ENCODE measurements at regions not wholly inside any gene's neighbourhood (a gene's known extent, or its start where the extent isn't known, plus 50 kb on each side); places are given as distances from the start of the nearest gene placed in this dataset.
A peak's percentile ranks its signal among the peaks of the same experiment; 100 is the strongest.

- Histone ChIP-seq H3K4me3 (no peak overlapping the region), H4K20me1 (no peaks in the 10 kb centered on the region), H3K4me2 (no peak overlapping the region), H3K27ac (no peak overlapping the region), H3K9me3 (no peaks in the 10 kb centered on the region), H3K9ac (no peak overlapping the region), H3K36me3 (no peaks in the 10 kb centered on the region), H3K4me1 (no peaks in the 10 kb centered on the region), H3K27me3 (no peaks in the 10 kb centered on the region)
- no peak for TF ChIP-seq Cebpa-rat (IDR thresholded peaks at IDR 0.05)
Observed at GRCh38 chr21:35940074-35940927, 120.0 kb downstream of the SETD4 start.

DNA sequence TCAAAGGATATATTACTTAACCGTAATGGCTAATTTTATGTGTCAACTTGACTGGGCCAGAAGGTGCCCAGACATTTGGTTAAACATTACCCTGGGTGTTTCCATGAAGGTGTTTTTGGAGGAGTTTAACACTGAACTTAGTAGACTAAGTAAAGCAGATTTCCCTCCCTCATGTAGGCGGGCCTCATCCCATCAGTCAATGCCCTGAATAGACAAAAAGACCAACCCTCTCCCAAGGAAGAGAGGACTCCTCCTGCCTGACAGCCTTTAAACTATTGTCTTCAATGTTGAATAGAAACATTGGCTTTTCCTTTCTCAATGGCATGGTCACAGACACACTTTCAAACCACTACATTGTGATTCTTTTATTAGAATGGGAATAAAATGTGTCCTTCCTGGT is 121.9 kb downstream of the SETD4 start:
- Histone ChIP-seq H3K4me1 (peaks cover 5% of the 10 kb centered on the region; the same call in 1 of the 2 replicates), H3K9ac (no peak overlapping the region), H3K4me2 (no peak overlapping the region), H4K20me1 (no peaks in the 10 kb centered on the region), H3K27me3 (no peaks in the 10 kb centered on the region), H3K36me3 (no peaks in the 10 kb centered on the region), H3K4me3 (no peak overlapping the region), H3K9me3 (no peaks in the 10 kb centered on the region), H3K27ac (no peak overlapping the region)
- TF ChIP-seq Cebpa-rat (IDR thresholded peaks at IDR 0.05) = no peak

- Histone ChIP-seq H3K4me3 (no peak overlapping the region), H3K4me1 (peaks cover 22% of the 10 kb centered on the region), H3K27ac (no peak overlapping the region), H3K4me2 (peak overlapping the region; percentile 43; the same call in 1 of the 2 replicates), H3K9ac (no peak overlapping the region), H3K9me3 (no peaks in the 10 kb centered on the region), H4K20me1 (no peaks in the 10 kb centered on the region), H3K27me3 (no peaks in the 10 kb centered on the region), H3K36me3 (no peaks in the 10 kb centered on the region)
- no peak for TF ChIP-seq Cebpa-rat (IDR thresholded peaks at IDR 0.05)
Observed at GRCh38 chr21:35933466-35933865, 126.9 kb downstream of the SETD4 start.

DNA sequence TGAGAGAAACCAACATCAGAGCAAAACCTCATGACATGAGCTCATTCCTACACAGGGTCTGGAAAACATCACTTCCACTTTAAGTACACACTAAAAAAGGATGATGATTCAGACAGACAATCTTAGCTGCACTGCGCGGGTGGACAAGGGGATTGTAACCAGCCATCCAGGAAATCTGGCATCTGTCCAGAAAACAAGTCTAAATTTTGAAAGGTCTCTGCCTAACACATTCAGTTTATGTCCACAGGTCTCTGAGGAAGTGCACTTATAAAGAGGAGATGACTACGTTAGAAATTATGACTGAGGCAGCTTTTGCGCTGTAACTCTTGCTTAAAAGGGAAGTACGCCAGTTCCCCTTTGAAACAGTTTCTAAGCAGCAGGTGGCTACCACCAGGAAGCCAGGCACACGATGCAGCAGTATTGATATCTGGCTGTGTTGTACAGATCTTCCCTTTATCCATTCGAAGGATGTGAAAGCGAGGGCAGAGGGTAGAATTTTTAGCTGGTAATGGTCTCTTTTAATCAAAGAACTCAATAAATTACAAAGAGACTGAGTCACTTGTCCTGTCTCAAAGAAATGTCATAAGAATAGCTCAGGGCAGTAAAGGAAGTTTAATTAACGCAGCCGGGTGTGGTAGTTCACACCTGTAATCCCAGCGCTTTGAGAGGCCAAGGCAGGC is 128.0 kb downstream of the SETD4 start:
- H3K4me1 ChIP-seq = peaks cover 22% of the 10 kb centered on the region
- no peak for TF ChIP-seq Cebpa-rat (IDR thresholded peaks at IDR 0.05)
- H4K20me1 ChIP-seq = no peaks in the 10 kb centered on the region
- H3K4me3 ChIP-seq = no peak overlapping the region
- no peaks in the 10 kb centered on the region for H3K9me3 ChIP-seq
- no peaks in the 10 kb centered on the region for H3K27me3 ChIP-seq
- peak overlapping the region; percentile 43 for H3K4me2 ChIP-seq
- peak overlapping the region; percentile 52 for H3K27ac ChIP-seq
- no peak overlapping the region for H3K9ac ChIP-seq
- no peaks in the 10 kb centered on the region for H3K36me3 ChIP-seq

- Histone ChIP-seq H3K4me2 (no peak overlapping the region), H3K9ac (no peak overlapping the region), H3K27me3 (no peaks in the 10 kb centered on the region), H3K4me1 (peaks cover 22% of the 10 kb centered on the region), H3K27ac (no peak overlapping the region), H3K9me3 (no peaks in the 10 kb centered on the region), H4K20me1 (no peaks in the 10 kb centered on the region), H3K36me3 (no peaks in the 10 kb centered on the region), H3K4me3 (no peak overlapping the region)
- no peak for TF ChIP-seq Cebpa-rat (IDR thresholded peaks at IDR 0.05)
Observed at GRCh38 chr21:35929901-35930300, 130.4 kb downstream of the SETD4 start.

GRCh38 chr21:35927262-35927661 is 133.1 kb downstream of the SETD4 start:
- no peaks in the 10 kb centered on the region for H3K36me3 ChIP-seq
- H3K9me3 ChIP-seq = no peaks in the 10 kb centered on the region
- no peak overlapping the region for H3K9ac ChIP-seq
- H3K27ac ChIP-seq = no peak overlapping the region
- no peak overlapping the region for H3K4me3 ChIP-seq
- H3K4me2 ChIP-seq = no peak overlapping the region
- H4K20me1 ChIP-seq = no peaks in the 10 kb centered on the region
- no peaks in the 10 kb centered on the region for H3K27me3 ChIP-seq
- TF ChIP-seq Cebpa-rat (IDR thresholded peaks at IDR 0.05) = no peak
- peaks cover 5% of the 10 kb centered on the region for H3K4me1 ChIP-seq

GRCh38 chr21:35926003-35926740 is 134.2 kb downstream of the SETD4 start:
- Histone ChIP-seq H3K4me1 (no peaks in the 10 kb centered on the region), H3K4me2 (no peak overlapping the region)

DNA sequence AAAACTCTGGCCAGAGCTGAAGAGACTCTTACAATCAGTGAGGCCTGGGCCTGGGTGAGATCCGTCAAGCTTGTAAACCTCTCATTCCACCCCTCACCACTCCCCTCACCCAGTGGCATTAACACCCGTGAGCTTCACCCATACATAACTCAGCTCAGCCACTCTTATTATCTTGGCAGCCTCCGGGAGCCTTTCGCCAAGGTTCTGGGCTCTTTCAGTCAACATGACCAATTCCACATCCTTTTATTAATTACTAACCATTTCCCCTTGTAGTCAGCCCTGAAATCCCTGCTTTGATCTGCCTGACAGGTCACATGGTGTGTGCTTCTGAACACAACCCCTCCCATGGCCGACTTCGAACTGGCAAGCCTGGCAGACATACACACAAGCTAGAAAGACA is 134.8 kb downstream of the SETD4 start:
- H3K27ac ChIP-seq = no peak overlapping the region
- TF ChIP-seq Cebpa-rat (IDR thresholded peaks at IDR 0.05) = no peak
- no peaks in the 10 kb centered on the region for H4K20me1 ChIP-seq
- no peak overlapping the region for H3K4me3 ChIP-seq
- no peaks in the 10 kb centered on the region for H3K9me3 ChIP-seq
- H3K27me3 ChIP-seq = no peaks in the 10 kb centered on the region
- no peak overlapping the region for H3K9ac ChIP-seq
- H3K4me1 ChIP-seq = no peaks in the 10 kb centered on the region
- no peaks in the 10 kb centered on the region for H3K36me3 ChIP-seq
- H3K4me2 ChIP-seq = no peak overlapping the region

More at GRCh38 chr21:35926003-35926740, 134.2 kb downstream of the SETD4 start:
- Histone ChIP-seq H3K27ac (no peak overlapping the region), H3K9me3 (no peaks in the 10 kb centered on the region), H3K36me3 (no peaks in the 10 kb centered on the region), H4K20me1 (no peaks in the 10 kb centered on the region), H3K27me3 (no peaks in the 10 kb centered on the region), H3K4me3 (no peak overlapping the region), H3K9ac (no peak overlapping the region)
- TF ChIP-seq Cebpa-rat (IDR thresholded peaks at IDR 0.05) = no peak

- H3K4me1 ChIP-seq = no peaks in the 10 kb centered on the region
- H3K4me2 ChIP-seq = no peak overlapping the region
- no peaks in the 10 kb centered on the region for H4K20me1 ChIP-seq
- no peak for TF ChIP-seq Cebpa-rat (IDR thresholded peaks at IDR 0.05)
- no peak overlapping the region for H3K9ac ChIP-seq
- H3K9me3 ChIP-seq = no peaks in the 10 kb centered on the region
- H3K27ac ChIP-seq = no peak overlapping the region
- H3K4me3 ChIP-seq = no peak overlapping the region
- H3K27me3 ChIP-seq = no peaks in the 10 kb centered on the region
- no peaks in the 10 kb centered on the region for H3K36me3 ChIP-seq
Observed at GRCh38 chr21:35924714-35925301, 135.5 kb downstream of the SETD4 start.
